HT1080 (cell line): ENCODE measurements at regions not wholly inside any gene's neighbourhood (a gene's known extent, or its start where the extent isn't known, plus 50 kb on each side); places are given as distances from the start of the nearest gene placed in this dataset.

ENCODE experiments used
- DNase-seq: peaks from one replicate; pipeline ENCODE4 v3.0.0-alpha.2; 2015; ENCODE audit warnings: low read depth

DNA sequence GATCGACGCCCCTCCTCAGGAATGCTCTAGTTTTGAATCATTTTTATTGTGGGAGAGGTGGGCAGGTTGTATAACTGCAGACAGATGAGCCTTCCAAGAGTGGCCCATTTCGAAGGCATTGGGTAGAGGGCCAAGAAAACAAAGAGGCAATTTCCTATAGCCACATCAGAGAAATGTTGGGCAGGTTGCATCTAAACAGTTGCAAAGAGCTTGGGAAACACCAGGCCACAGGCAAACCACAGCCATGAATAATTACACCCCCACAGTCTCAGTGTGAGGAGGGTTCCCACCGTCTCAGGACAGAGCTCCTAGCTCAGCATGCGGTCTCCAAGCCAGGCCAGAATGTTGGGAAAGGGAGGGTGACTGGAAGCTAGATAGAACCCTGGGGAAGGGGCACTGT is 257.3 kb downstream of the ABHD5 start:
- DNase-seq, result no peak

DNA sequence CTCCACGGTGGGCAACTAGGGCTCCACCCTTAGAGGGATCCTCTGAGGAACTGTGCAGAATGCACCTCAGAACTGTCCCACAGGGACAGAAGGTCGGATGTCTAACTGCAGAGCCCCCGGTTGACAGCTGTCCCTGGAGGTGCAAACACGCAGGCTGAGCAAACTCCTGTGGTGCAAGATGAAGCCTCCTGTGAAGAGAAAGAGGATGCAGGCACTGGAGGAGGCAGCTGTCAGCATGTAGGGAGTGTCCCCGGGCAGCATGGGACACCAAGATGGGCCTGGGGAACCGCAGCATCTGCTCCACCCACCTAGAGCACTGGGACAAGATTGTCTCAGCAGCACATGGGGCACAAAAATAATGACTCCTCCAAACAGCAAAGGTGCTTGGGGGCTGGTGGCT is 258.9 kb downstream of the ABHD5 start:
- no peak for DNase-seq

DNA sequence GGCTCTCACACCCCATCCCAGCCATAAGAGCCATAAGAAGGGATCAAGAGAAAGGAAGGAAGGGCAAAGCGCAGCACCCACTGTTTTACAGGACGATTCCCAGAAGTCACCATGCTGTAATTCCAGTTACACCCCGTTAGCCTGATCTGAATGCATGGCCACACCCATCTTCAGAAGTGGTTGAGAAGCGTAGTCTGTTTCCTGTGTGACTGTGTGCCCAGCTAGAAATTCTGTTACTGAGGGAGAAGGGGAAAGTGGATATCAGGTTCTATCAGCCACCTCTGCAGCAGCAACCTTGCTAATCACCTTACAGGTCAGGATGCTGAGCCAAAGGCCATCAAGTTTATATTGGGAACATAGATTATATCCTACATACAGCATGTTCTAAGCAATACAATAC is 260.0 kb downstream of the ABHD5 start:
- DNase-seq, result no peak

DNA sequence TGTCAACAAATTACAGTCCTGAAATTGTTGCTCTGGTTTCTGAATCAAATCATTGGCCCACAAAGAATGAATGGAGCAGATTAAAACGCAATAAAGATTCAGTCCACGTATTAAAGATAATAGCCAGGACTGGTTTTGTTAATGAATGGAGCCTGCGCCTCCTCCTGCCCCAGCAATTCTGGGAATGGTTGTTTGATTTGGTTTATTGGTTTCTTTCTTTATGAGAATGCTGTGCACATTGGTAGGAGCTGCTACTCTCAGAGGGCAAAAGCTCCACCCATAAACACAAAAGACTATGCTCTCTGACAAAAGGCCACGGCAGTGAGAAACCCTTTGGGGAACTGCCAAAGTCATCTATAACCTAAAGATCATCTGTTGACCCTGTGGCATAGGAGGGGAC is 261.1 kb downstream of the ABHD5 start:
- no peak for DNase-seq

DNA sequence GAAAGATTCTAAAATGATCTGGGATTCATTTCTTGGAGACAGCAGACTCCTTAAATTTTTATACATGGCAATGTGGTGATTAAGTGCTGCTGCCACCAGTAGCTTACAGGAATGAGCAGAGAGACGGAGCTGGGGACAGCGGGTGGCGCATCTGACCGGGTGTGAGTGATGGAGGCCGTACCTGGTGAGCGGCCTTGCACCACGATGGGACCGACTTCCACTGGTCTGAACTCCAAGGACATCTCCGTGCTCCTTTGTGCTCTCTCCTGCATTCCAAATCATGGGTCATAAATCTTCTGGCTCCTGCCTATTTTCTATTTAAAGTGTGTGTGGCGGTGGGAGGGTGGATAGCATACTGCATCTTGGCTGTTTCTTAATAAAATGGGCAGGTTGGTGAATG is 262.6 kb downstream of the ABHD5 start:
- no peak for DNase-seq

DNA sequence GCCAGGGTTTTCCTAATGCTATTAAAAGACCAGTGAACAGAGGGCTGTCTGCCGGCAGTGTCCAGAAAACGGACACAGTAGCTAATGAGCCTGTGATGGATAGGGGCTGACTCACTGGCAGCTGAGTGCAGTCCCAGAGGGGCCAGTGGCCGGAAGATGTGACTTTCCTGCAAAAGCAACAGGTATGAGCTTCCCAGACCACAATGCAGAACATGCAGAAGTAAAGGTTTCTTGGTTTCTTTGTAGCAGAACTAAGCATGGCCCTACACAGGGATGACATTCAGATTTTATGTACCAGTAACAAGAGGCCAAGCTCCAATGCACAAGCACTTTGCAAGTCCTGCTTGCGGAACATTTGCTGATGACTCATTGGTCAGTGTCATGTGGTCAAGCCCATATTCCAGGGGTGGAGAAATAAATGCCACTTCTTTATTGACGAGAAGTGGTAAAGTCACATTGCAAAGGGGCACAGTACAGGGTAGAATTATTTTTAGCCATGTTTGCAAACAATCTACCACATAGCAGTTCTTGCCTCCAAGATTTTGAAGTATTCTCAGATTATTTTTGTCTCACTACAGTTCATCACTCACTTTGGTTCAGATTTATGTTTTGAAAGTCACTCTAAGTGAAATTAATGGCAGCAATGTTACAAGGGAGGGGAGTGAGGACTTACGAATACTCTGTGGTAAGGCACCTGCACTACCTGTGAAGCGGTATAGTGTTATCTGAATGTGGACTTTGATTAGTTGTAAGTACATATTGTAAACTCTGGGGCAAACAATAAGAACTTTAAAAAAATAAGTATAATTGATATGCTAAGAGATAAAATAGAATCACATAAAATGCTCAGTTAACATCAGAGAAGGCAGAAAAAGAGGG is 263.3 kb downstream of the ABHD5 start:
- peak; percentile 79 for DNase-seq

DNA sequence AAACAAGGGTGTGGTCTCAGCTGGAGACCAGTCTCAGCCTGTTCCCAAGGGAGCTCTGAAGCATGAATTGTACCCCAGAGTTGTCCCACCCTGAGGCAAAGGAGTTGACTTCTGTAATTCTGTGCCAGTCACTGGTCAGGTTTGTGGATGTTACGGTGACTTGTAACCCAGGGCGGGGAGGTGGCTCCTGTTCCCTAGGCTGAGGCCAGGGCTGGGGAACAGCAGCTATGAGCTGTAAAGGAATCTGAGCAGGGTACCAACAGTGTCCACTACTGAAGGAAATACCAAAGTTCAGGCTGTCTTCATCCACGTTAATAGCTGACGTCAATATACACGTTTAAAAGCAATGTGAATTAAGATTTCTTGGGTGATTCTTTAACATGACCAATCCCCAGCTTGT is 266.2 kb downstream of the ABHD5 start:
- DNase-seq, result no peak

DNA sequence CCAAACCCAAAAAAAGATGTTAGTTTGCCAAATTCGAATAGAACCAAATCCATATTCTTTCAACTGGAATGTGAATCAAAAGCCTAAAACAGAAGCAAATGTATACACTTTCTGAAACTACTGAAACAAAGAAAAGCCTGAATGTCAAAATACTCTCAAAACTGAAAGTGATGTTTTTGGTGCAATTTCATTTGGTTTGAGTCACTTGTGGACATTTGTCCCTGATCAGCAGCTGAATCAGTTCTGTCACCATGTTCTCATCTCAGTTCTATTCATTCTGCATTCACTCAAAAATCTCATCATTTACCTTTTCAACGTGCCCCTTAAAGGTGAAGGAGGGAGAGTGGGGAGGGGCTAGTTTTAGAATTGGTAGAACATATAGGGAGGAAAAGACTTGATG is 266.8 kb downstream of the ABHD5 start:
- DNase-seq, result no peak

DNA sequence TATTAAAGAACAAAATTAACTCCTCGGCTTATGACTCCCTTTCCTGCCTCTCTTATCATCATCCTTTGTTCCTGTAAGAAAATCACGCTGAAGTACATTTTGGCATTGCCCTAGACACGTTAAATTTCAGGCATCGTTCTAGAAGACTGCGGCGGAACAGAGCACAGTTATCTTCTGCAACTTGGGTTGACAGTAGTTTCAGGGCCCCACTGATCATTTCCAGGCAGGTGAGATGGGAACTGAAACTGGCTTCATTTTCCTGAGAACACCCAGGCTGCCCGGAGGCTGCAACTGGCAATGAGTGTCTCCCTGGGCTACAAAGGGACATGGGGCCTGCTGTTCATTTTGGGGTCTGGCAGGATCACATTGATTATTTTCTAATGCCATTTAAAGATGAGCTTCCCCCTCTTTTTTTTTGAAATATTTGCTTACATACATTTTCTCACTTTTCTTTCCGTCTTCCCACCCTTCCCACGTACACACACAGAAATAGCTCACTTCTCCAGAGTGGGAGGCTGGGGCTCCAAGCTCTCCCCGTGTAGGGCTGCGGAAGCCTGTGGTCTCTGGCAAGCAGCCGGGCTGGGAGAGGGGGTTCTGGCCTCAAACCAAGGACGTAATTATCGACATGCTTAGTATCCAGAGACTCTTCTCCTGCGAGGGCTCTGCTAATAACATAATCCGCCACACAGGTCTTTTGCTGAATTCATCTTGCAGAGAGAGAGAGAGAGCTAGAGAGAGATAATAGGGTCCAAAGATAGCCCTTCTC is 267.4 kb downstream of the ABHD5 start:
- DNase-seq, result no peak

DNA sequence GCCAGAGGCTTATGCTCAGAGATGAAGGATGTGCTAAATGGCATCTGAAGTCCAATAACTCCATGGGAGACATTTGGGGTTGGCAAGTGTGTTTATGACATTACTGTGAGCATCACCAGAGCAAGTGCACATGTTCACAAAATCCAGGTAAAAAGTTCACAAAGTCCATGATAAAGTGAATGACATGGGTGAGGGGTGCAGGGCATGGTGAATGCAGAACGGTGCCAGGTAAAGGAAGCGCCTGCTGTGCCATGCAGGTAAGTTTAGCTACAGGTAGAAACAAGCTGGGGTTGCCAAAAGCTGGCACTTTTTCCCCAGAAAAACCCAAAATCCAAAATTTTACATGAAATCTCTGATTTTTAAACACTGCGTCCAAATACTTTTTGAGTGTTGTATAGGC is 268.2 kb downstream of the ABHD5 start:
- DNase-seq, result no peak

DNA sequence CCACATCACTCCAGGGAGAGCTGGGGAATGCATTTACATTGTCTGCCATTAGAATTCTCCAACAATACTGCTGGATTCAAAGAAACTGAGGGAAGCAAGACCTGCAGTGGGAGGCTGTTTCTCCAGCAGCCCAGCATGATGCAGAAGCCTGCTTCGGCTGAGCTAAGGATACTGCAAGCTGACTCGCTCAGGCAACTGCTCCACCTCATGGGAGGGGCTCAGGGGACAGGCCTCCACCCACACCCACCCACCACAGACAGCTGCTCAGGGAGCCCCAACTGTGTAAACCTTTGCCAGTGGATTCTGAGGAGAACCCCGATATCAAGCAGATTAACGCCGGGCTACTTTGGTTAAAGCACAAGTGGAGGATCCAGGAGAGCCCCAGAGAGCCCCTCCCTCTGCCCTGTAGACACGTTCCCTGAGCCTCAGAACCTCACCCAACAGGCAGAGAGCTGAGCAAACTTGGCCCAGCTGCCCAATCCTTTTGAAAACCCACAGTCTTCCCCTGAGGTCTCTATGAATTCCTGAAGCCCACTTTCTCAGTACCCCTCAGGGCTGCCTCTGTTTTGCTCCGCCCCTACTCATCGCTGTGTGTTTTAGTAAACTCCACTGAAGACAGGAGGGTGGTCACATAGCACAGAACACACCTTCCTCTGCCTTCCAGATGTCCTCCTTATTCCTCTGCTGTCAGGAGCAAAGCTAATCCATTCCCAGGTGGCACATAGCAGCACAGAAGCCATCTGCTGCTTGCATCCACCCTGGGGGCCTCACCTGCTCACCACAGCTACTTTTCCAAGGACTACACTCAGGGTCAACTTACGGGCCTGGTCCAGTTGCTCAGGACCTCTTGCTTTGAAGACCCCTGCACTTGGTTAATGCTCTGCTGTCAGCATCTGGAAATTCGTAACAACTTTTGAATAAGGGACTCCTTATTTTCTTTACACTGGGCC is 269.0 kb downstream of the ABHD5 start:
- no peak for DNase-seq

DNA sequence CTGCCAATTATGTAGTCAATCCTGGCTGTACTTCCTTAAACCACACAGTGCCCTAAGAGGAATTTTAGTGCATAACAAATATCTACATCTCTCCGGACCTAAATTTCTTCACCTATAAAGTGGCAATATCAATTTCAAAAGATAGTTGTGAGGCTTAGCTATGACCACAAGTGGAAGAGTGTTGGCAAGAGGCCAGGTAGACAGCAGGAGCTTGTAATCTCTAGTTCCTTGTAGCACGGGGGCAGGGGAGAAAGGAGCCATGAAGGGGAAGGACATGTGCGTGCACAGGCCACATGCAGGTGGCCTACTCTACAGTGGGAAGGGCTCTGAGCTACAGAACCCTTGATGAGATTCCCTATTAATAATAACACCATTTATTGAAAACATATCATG is 269.7 kb downstream of the ABHD5 start:
- peak; percentile 28 for DNase-seq

DNA sequence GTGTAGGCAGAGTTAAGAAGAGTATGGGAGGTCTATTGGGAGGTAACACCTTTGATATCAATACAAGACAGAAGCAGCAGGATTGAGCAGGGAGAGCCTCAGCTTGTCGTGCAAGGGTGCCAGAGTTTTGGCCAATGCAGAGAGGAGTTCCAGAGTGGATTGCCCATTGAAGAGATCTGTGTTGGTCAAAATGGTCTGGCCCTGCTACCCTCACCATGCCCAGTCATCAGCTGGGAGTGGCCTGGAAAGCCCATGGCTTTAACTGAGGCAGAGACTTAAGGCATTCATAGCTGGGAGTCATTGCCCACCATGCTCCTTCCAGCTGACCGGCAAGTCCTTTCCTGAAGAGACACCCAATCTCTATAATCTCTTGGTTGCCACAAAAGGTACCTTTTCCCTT is 271.3 kb downstream of the ABHD5 start:
- DNase-seq, result no peak

DNA sequence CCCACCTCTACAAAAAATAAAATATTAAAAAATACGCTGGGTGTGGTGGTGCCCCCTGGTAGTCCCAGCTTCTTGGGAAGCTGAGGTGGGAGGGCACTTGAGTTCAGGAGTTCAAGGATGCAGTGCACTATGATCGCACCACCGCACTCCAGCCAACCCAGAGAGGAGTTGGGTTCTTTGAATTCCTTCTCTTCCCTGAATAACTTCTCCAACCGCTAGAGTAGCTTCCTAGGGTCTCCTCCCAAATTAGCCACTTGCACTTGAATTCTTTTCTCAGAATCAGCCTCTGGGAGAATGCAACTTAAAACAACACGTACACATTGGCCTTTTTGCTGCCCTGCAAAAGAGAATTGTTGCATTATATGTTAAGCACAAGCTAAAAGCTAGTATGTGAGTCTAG is 272.5 kb downstream of the ABHD5 start:
- no peak for DNase-seq

DNA sequence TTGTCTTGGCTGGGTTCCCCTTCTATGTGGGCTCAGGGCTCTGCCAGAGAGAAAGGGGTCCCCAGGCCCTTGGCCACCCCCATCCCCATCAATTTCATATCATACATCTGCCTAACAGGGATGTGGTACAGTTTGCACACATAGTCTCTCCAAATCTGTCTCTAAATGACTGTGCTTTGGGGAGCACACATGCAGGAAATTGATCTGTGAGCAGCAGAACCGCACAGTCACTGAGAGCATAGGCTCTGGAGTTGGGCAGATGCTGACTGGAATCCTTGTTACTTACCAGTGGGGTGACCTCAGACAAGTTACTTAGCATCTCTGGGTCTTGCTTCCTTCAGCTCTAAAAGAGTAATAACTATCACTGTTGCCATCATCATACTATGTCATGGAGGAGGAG is 273.9 kb downstream of the ABHD5 start:
- no peak for DNase-seq

DNA sequence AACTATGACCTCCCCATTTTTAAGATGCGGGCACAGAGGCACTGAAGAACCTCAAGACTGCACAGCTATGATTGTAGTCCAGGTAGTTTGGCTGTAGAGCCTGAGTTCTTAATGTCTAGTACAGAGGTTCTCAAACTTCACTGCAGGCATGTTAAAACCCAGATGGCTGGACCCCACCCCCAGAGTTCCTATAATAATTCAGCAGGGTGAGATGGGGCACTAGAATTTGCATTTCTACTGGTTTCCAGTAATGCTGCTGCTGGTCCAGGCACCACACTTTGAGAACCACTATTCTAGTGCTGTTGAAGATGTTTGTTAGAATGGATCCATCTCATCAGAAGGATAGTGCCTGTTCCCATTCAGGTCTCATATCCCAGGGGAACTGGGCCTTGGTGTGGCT is 274.9 kb downstream of the ABHD5 start:
- DNase-seq, result no peak

DNA sequence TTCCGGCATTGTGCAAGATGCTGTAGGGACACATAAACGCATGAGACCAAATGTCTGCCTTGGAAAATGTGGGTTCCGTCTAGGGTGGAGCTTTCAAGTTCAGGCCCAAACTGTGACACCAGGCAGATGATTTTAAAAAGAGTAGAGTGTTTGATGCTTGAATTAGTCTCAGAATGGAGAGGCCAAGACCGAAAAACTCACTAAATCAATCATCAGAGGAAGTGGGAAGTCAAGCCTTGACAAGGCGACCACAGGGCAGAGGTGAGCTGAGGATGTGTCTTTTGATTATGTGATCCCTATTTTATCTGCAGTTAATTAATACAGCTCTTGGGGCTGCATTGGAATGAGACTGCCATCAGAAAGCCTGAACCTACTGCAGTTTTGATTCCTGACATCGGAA is 275.4 kb downstream of the ABHD5 start:
- no peak for DNase-seq

DNA sequence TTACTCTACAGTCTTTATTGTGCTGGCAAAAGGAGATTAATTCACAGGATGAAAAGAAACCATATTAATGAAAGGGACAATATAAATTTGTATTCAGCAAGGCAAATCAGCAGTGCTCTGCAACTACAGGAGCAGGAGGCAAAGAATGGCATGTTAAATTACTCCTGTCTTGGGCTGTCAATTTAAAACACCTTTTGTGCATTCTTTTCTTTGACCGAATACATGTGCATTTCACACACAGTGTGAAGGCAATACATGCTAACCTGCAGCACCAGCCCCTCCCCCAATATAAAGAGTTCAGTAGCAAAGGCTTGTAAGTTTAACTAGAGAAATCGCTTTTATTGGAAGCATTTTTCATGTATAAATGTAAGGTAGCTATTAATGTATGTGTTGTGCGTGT is 275.2 kb upstream of the TOPAZ1 start:
- no peak for DNase-seq

DNA sequence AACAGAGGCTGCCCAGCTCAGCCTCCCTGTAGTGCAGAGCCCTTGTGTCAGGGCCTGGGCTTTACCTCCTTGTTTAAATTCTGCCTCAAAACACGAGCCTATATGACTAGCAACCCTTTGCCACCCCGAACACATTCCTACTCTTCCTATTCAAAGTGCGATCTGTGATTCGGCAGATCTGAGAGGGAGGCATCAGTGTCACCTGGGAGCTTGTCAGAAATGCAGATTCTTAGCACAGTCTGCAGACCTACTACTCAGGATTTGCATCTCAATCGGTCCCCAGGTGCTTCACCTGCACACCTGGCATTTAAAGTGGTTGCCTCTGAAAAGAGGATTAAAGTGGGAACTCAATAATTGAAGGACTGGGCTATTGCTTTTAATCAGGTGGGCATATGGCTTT is 273.2 kb upstream of the TOPAZ1 start:
- no peak for DNase-seq

DNA sequence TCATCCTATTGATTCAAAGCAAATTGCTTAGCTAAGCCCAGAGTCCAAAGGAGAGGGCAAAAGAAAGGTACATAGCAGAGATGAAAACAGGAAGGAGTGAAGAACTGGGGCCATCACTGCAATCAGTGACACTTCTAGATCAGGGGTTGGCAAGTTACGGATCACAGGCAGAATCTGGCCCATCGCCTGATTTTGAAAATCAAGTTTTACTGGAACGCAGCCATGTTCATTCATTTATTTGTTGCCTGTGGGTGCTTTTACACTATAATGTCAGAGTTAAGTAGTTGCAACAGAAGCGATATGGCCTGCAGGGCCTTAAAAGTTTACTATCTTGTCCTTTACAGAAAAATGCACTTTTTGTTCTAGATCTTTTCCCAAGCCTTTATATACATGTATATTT is 271.7 kb upstream of the TOPAZ1 start:
- DNase-seq, result no peak

DNA sequence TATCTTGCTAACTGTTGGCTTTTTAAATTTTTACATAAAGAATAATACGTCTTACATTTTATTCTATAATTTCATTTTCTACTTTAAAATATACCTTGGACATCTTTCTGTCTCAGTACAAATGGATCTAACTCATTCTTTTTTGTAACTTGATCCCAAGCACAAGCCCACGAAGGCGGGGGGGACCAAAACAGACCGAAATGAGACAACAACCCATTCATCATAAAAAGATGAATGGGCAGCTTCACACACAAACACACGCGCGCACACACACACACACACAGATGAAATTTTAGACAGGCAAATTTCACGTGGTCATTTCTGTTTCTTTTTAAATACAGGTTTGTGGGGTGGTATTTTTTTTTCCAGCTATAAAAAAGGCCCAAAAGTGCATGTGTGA is 271.3 kb upstream of the TOPAZ1 start:
- no peak for DNase-seq

DNA sequence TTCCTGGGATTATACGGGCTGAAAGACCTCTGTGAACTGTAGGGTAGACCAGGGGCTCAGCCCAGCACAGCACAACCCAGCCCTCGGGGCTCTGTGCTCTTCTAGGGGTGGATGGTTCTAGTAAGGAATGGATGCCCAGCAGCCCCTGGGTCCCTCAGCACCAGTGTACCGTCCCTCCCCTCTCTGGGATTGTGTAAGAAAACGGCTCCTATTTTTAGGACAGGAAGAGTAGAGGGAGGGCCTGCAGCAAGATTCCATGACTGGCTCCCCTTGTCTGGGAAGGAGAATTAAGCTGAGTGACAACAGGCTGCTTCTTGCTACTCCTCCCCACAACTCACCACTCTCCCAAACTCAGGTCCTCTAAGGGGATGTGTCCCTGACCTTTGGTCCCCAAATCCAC is 270.8 kb upstream of the TOPAZ1 start:
- DNase-seq, result no peak
